ENCODE measurements at regions not wholly inside any gene's neighbourhood (a gene's known extent, or its start where the extent isn't known, plus 50 kb on each side); places are given as distances from the start of the nearest gene placed in this dataset.

GRCh38 chr2:226680719-226681118 is 118.9 kb downstream of the IRS1 start:
- no peak for DNase-seq (ENCODE audit: low read depth)

- DNase-seq (ENCODE audit: low read depth): no peak
These were observed 120.1 kb downstream of the IRS1 start for GRCh38 chr2:226679389-226680065.

- no peak for DNase-seq (ENCODE audit: low read depth)
These were observed 121.2 kb downstream of the IRS1 start for GRCh38 chr2:226678422-226678821.

- no peak for DNase-seq (ENCODE audit: low read depth)
These were observed 122.5 kb downstream of the IRS1 start for GRCh38 chr2:226677080-226677479.

GRCh38 chr2:226676618-226677017 is 123.0 kb downstream of the IRS1 start:
- no peak for DNase-seq (ENCODE audit: low read depth)

- DNase-seq (ENCODE audit: low read depth): no peak
These were observed 125.5 kb downstream of the IRS1 start for GRCh38 chr2:226674123-226674522.

GRCh38 chr2:226673314-226673723 is 126.3 kb downstream of the IRS1 start:
- DNase-seq (ENCODE audit: low read depth): no peak

GRCh38 chr2:226671141-226671676 is 128.4 kb downstream of the IRS1 start:
- no peak for DNase-seq (ENCODE audit: low read depth)

GRCh38 chr2:226669905-226670304 is 129.7 kb downstream of the IRS1 start:
- DNase-seq (ENCODE audit: low read depth): no peak

- DNase-seq (ENCODE audit: low read depth): no peak
These were observed 130.4 kb downstream of the IRS1 start for GRCh38 chr2:226669249-226669648.

GRCh38 chr2:226667736-226668135 is 131.9 kb downstream of the IRS1 start:
- no peak for DNase-seq (ENCODE audit: low read depth)

- DNase-seq (ENCODE audit: low read depth): peak; percentile 56
These were observed 134.3 kb downstream of the IRS1 start for GRCh38 chr2:226665306-226665831.

- DNase-seq (ENCODE audit: low read depth): no peak
These were observed 135.0 kb downstream of the IRS1 start for GRCh38 chr2:226664661-226665060.

- DNase-seq (ENCODE audit: low read depth): no peak
These were observed 135.5 kb downstream of the IRS1 start for GRCh38 chr2:226664140-226664539.

GRCh38 chr2:226661789-226662545 is 137.7 kb downstream of the IRS1 start:
- peak; percentile 94 for DNase-seq (ENCODE audit: low read depth)

GRCh38 chr2:226660526-226660925 is 139.1 kb downstream of the IRS1 start:
- DNase-seq (ENCODE audit: low read depth): peak; percentile 96

- no peak for DNase-seq (ENCODE audit: low read depth)
These were observed 139.5 kb downstream of the IRS1 start for GRCh38 chr2:226660124-226660523.

- no peak for DNase-seq (ENCODE audit: low read depth)
These were observed 140.2 kb downstream of the IRS1 start for GRCh38 chr2:226659410-226659809.

GRCh38 chr2:226658555-226658954 is 141.1 kb downstream of the IRS1 start:
- DNase-seq (ENCODE audit: low read depth): no peak

- no peak for DNase-seq (ENCODE audit: low read depth)
These were observed 142.1 kb downstream of the IRS1 start for GRCh38 chr2:226657340-226658053.

- no peak for DNase-seq (ENCODE audit: low read depth)
These were observed 143.3 kb downstream of the IRS1 start for GRCh38 chr2:226656367-226656766.

- peak; percentile 59 for DNase-seq (ENCODE audit: low read depth)
These were observed 143.7 kb downstream of the IRS1 start for GRCh38 chr2:226655871-226656270.

Measured in GM04503 (cell line).